ENCODE measurements at regions not wholly inside any gene's neighbourhood (a gene's known extent, or its start where the extent isn't known, plus 50 kb on each side); places are given as distances from the start of the nearest gene placed in this dataset.

GRCh38 chrX:7351926-7352325 is 204.0 kb upstream of the PUDP start:
- no peak for TF ChIP-seq CTCF (IDR thresholded peaks at IDR 0.05; ENCODE audit: insufficient read depth, low read length, poor library complexity, severe bottlenecking)
- no peak for TF ChIP-seq EZH2phosphoT487 (conservative IDR thresholded peaks at IDR 0.05; ENCODE audit: low read length)

Data from SU-DHL-6 (cell line).